ENCODE measurements at regions not wholly inside any gene's neighbourhood (a gene's known extent, or its start where the extent isn't known, plus 50 kb on each side); places are given as distances from the start of the nearest gene placed in this dataset.

GRCh38 chr1:221373795-221374194 lies 368.1 kb downstream of the DUSP10 start:
- no peak for TF ChIP-seq SUZ12 (IDR thresholded peaks at IDR 0.05)
- no peak for TF ChIP-seq ELF4 (IDR thresholded peaks at IDR 0.05)
- TF ChIP-seq PKNOX1 (IDR thresholded peaks at IDR 0.05), result no peak
- no peak for TF ChIP-seq ZNF384 (IDR thresholded peaks at IDR 0.05)
- no peak for TF ChIP-seq TARDBP (IDR thresholded peaks at IDR 0.05)
- TF ChIP-seq FOXA1 (IDR thresholded peaks at IDR 0.05), result no peak
- no peak for TF ChIP-seq CTBP1 (IDR thresholded peaks at IDR 0.05; ENCODE audit: borderline replicate concordance)
- no peak for TF ChIP-seq BHLHE40 (IDR thresholded peaks at IDR 0.05; ENCODE audit: borderline replicate concordance)
- no peak for TF ChIP-seq FOXK2 (IDR thresholded peaks at IDR 0.05)

Data from HEK293T (cell line).